ENCODE measurements at regions not wholly inside any gene's neighbourhood (a gene's known extent, or its start where the extent isn't known, plus 50 kb on each side); places are given as distances from the start of the nearest gene placed in this dataset.
"Not testable (repeated sequence)": the region's sequence is repeated elsewhere in the genome, so short reads cannot be mapped to it uniquely, and the experiment has no call there.

GRCh38 chr3:196147116-196147515 is 64.1 kb downstream of the ZDHHC19 start:
- no peak for DNase-seq

DNA sequence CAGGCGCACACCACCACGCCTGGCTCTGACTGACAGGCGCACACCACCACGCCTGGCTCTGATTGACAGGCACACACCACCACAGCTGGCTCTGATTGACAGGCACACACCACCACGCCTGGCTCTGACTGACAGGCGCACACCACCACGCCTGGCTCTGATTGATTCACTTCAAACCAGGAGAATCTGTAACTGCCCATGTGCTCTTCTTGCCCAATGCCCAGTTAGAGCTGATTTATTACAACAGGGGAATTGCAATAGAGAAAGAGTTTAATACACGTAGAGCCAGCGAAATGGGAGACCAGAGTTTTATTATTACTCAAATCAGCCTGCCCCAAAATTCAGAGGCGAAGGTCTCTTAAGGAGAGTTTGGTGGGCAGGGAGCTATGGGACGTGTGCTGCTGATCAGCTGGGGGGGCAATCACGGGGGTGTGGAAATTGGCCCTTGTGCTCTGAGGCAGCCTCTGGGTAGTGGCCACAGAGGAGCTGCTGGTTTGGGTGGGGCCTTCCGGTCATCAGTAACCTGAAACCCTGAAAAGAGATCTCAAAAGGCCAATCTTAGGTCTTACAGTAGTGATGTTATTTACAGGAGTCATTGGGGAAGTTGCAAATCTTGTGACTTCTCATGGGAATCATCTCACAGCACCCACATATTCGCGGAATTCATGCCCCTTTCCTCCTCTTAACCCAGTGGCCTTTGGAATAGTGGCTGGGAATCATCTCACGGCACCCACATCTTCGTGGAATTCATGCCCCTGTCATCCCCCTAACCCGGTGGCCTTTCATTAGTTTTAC is 63.8 kb upstream of the TFRC start:
- no peak for DNase-seq

- DNase-seq = no peak
Observed at GRCh38 chr3:196144383-196145105, 62.7 kb upstream of the TFRC start.

DNA sequence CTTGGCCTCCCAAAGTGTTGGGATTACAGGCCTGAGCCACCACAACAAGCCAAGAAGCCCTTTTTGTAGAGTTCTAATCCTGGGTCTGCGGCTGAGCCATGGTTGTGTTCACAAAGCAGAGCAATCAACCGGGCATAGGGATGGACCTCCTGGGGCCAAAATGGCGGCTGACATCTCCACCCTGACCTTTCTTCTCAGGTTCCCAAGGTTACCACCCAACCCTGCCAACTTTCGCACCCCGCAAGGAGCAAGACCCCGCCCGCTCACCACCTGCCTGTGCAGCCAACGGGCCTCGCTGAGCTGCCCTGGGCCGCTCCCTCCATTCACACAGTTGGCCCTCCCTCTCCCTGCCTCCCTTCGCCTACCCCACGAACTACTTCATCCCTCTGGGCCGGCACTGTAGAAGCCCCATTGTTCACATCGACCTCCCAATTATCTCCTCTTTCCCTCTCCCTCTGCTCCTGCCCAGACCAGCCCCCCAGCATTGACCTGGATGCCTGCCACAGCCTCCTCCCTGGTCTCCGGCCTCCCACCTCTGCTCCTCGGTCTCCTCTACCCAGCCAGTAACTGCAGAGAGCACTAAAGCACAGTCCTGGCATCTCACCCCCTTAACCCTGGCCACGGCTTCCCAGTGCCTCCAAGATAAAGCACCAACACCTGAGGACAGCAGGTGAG is 62.0 kb upstream of the TFRC start:
- DNase-seq = no peak

DNA sequence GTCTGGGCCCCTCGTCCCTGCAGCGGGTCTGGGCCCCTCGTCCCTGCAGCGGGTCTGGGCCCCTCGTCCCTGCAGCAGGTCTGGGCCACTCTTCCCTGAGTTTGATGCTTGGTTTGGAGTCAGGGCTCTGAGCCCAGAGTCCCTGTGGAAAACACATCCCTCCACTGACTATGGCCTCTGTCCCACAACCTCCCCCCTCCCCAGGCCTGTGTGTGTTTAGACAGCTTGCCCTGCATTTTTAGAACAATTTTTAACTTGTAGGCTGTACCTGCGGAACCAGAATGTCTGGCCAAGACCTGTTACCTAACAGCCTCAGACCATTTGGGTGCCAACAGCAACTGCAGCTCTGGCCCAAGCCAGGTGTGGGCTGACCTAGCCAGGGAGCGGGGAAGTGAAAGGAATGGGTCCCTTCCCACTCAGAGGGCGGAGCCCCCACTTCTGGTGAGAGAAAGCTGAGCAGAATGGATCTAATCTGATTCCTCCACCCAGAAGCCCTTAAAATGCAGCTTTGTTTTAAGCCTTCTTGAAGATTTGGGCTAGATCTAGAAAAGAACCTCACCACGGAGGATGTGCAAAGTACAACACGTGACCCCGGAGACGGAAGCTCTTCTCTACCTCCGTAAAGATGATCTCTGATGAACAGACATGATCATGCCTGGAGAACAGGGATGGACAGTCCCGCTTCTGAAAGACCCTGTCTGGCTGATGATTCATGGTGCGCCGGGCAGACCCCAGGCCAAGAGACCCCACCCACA is 60.5 kb upstream of the TFRC start:
- DNase-seq = no peak

GRCh38 chr3:196141866-196142201 is 59.9 kb upstream of the TFRC start:
- DNase-seq = no peak

- DNase-seq = no peak
Observed at GRCh38 chr3:196141052-196141865, 59.4 kb upstream of the TFRC start.

DNA sequence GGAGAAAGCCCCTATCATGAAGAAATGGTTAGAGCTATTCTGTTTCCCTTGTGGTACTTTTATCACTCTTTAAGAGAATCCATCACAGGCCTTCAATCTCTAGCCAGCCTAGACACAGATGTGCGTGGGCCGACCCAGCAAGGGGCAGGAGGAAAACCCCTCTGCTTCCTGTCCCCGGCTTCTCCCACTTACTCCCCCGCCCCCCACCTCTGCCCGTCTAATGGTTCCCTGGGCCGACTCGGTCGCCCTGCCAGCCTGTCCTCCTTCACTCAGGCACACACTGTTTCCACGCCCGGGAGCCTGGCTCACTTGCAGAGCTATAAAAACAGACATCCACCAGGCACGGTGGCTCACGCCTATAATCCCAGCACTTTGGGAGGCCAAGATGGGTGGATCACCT is 58.3 kb upstream of the TFRC start:
- no peak for DNase-seq

DNA sequence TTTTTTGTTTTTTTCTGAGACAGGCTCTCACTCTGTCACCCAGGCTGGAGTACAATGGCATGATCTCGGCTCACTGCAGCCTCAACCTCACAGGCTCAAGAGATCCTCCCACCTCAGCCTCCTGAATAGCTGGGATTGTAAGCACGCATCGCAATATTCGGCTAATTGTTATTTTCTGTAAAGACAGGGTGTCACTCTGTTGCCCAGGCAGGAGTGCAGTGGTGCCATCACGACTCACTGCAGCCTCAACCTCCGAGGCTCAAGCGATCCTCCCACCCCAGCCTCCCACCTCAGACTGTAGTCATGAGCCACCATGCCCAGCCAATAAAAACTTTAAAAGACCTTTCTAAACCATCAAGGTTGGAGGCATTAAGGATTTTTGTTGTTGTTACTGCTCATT is 57.4 kb upstream of the TFRC start:
- no peak for DNase-seq

- no peak for DNase-seq
Observed at GRCh38 chr3:196138482-196139254, 56.8 kb upstream of the TFRC start.

GRCh38 chr3:196136640-196136989 is 54.7 kb upstream of the TFRC start:
- DNase-seq = not testable (repeated sequence)

DNA sequence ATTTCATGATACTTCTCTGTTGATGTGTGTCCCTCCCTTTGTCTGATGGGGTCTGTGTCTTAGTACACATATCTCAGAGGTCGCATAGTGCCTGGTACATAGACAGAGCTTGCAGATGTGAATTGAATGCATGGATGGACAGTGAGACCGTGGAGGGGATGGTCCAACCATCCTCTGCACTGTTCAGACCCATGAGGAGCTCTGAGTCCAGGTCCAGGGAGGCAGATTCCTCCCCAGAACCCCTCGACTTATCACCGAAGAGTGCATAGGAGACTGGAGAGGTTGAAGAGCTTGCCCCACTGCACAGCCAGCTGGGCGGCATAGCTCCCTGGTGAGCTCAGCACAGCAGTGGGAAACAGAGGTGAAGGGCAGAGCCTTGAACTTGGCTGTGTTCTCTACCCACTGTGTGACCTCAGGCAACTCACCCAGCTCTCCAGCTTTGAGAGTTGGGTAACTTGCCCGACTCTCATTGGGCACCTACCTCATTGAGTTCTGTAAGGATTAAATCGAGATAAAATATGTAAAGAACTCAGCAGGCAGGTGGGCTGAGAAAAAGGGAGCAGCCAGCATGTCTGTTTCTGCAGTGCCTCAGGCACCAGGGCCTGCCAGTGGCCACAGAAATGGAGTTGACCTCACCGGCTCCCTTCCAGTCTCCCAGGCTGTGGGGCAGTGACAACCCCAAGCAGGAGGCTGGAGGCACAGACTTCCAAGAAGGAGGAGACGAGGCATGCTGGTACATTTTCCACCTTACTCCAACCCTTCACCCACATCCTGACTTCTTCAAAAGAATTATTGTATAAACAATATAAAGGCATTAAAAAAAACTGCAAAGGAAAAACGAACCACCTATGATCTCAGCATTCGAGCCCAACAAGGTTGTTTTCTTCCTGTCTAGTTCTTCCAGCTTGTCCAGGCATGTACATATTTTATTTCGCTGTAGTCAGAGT is 54.1 kb upstream of the TFRC start:
- DNase-seq = peak in 1 of 2 experiments; percentile 18

GRCh38 chr3:196134691-196135090 is 52.8 kb upstream of the TFRC start:
- DNase-seq = no peak

DNA sequence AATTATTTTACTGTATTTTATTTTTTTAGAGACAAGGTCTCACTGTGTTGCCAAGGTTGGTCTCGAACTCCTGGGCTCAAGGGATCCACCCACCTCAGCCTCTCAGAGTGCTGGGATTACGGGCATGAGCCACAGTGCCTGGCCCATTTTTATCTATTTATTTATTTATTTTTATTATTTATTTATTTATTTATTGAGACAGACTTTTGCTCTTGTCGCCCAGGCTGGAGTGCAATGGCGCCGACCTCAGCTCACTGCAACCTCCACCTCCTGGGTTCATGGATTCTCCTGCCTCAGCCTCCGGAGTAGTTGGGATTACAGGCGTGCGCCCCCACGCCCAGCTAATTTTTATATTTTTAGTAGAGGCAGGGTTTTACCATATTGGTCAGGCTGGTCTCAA is 52.0 kb upstream of the TFRC start:
- DNase-seq = not testable (repeated sequence)

DNA sequence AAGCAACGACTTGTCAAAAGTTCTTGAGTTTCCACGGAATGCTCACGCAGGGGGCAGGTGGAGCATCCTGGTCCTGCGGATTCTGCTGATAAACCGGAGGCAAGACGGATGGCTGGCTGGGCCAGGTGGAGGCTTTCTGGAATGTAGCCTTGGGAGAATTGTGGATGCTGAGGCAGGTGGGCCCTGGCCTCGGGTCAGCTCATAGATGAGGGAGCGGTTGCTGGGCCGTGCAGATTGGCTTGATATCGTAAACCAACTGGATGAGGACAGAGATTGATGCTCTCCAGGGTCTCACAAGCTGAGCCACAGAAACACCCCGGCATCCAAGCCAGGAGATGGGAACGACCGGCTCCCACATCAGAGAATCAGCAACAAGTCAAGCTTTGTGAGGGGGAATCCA is 50.0 kb upstream of the TFRC start:
- no peak for DNase-seq

Measured in NCI-H524 (cell line).